Left lung (tissue), 4 donors: ENCODE measurements at regions not wholly inside any gene's neighbourhood (a gene's known extent, or its start where the extent isn't known, plus 50 kb on each side); places are given as distances from the start of the nearest gene placed in this dataset.

Experiments used
- ATAC-seq: fragments of 200-7000 bp; cut with Tn5 transposase; one replicate; pipeline ENCODE4 v1.9.1; 2020; ENCODE audit warnings: moderate library complexity
- DNase-seq, 4 donors: peaks; one replicate each; pipeline ENCODE4 v3.0.0-alpha.2; 2013 to 2020
- H3K27ac ChIP-seq, 2 donors: fragments of 200-600 bp; sonication (generic) in 1 of 2; one replicate each; pipeline versions ENCODE4 v1.5.0 to v1.8.0; 2020 to 2021
- H3K27me3 ChIP-seq, 2 donors: fragments of 200-600 bp; sonication (generic) in 1 of 2; one replicate each; pipeline versions ENCODE4 v1.5.0 to v1.8.0; 2020 to 2021
- H3K36me3 ChIP-seq, 2 donors: fragments of 200-600 bp; sonication (generic) in 1 of 2; one replicate each; pipeline versions ENCODE4 v1.5.0 to v1.8.0; 2020 to 2021
- H3K4me1 ChIP-seq, 2 donors: fragments of 200-600 bp; one replicate each; pipeline ENCODE4 v1.8.0; 2021
- H3K4me3 ChIP-seq, 2 donors: fragments of 200-600 bp; sonication (generic) in 1 of 2; one replicate each; pipeline versions ENCODE4 v1.5.0 to v1.8.0; 2020 to 2021; ENCODE audit warnings: mild to moderate bottlenecking in 1 of 2
- H3K9me3 ChIP-seq, 2 donors: fragments of 200-600 bp; sonication (generic) in 1 of 2; one replicate each; pipeline versions ENCODE4 v1.5.0 to v1.8.0; 2020 to 2021
- intact Hi-C, 2 donors: fragments of 100-400 bp; cut with DNase I; formaldehyde crosslinking; loops; one replicate each; pipeline versions ENCODE4 v1.11.2 to v1.14.2; 2022
- TF ChIP-seq, protein P1 (sequence below), 2 donors: fragments of 200-600 bp; sonication (generic) in 1 of 2; IDR thresholded peaks; one replicate each; pipeline versions ENCODE4 v1.5.0 to v1.8.0; 2021; ENCODE audit warnings: antibody characterized with exemption in 2 of 2
- donor health status: DM: no; HTN: yes; CAD: no.
- donor health status: DM: no; HTN: no; CAD: no.

- Histone ChIP-seq H3K27me3 (no peaks in the 10 kb centered on the region), H3K4me3 (no peak overlapping the region), H3K4me1 (peaks cover 0 to 5% of the 10 kb centered on the region in 2 donors), H3K9me3 (no peaks in the 10 kb centered on the region), H3K27ac (no peak overlapping the region), H3K36me3 (no peaks in the 10 kb centered on the region)
- ATAC-seq (no peak), DNase-seq (no peak)
- intact Hi-C loops = no loop called here
- TF ChIP-seq, protein P1, sequence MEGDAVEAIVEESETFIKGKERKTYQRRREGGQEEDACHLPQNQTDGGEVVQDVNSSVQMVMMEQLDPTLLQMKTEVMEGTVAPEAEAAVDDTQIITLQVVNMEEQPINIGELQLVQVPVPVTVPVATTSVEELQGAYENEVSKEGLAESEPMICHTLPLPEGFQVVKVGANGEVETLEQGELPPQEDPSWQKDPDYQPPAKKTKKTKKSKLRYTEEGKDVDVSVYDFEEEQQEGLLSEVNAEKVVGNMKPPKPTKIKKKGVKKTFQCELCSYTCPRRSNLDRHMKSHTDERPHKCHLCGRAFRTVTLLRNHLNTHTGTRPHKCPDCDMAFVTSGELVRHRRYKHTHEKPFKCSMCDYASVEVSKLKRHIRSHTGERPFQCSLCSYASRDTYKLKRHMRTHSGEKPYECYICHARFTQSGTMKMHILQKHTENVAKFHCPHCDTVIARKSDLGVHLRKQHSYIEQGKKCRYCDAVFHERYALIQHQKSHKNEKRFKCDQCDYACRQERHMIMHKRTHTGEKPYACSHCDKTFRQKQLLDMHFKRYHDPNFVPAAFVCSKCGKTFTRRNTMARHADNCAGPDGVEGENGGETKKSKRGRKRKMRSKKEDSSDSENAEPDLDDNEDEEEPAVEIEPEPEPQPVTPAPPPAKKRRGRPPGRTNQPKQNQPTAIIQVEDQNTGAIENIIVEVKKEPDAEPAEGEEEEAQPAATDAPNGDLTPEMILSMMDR (IDR thresholded peaks at IDR 0.05) = no peak
Measured at GRCh38 chr3:106398891-106399600, 530.2 kb upstream of the CBLB start.

DNA sequence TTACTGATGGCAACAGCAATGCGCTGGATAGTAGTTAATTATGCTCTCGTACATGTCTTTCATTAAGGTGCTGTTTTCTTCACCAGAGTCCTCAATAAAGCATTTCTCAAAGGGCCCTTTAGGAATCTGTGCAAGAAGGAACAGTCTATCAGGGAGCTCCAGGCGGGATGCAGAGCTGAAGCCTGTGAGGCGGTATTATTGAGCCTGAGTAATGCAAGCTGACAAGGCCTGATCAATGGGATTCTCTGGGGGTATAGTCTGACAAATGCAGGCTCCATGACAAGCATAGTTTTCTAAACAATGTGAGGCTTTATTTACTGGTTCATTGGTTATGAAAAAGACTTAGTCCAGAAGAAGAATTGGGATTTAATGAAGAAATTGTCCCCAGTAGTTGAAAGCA lies 530.9 kb upstream of the CBLB start:
- ATAC-seq = no peak
- intact Hi-C loops = no loop called here
- Histone ChIP-seq H3K4me1 (peaks cover 0 to 5% of the 10 kb centered on the region in 2 donors), H3K36me3 (no peaks in the 10 kb centered on the region), H3K4me3 (no peak overlapping the region), H3K9me3 (no peaks in the 10 kb centered on the region), H3K27ac (no peak overlapping the region), H3K27me3 (no peaks in the 10 kb centered on the region)
- DNase-seq = no peak
- TF ChIP-seq, protein P1 (IDR thresholded peaks at IDR 0.05) = no peak

DNA sequence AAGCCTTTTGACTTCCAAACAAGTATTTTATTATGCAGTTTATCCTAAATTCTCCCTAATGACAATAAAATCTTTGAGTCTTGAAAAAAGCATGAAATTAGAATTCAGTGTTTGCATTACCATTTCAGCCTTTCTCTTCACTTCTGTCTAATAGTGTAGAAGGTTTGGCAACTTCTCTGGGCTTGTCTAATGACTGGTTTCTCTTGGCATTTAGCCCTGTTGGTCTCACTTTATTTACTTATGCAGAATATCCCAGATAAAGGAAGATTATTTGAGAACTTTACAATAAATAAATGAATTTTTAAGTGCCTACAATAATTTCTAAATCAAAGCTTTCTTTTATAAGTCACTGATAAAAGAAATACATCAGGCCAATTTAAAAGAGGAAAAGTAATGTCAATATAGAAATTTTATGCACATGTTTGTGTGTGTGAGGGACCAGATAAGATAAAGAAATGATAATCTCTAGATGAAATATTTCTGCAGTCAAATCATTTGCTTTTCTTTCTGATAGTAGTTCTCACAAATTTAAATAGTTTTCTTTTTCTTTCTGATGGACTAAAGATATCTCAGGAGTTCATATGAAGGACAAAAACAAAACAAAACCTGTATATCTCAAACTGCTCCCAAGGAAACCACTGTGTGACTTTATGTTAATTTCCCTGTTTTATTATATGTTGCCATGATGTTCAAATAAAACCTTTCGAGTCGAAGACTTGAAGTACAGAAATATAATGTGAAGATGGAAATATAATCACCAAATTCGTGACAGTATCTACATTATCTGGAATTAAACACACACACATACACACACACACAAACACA lies 533.1 kb upstream of the CBLB start:
- DNase-seq (peak in 1 of 4 donors; percentile 24), ATAC-seq (no peak)
- TF ChIP-seq, protein P1 (IDR thresholded peaks at IDR 0.05) = no peak
- intact Hi-C loops = no loop called here
- no peaks in the 10 kb centered on the region for H3K27me3 ChIP-seq
- no peaks in the 10 kb centered on the region for H3K36me3 ChIP-seq
- H3K9me3 ChIP-seq = no peaks in the 10 kb centered on the region
- no peak overlapping the region for H3K4me3 ChIP-seq
- no peak overlapping the region for H3K27ac ChIP-seq
- peaks cover 0 to 5% of the 10 kb centered on the region in 2 donors for H3K4me1 ChIP-seq

DNA sequence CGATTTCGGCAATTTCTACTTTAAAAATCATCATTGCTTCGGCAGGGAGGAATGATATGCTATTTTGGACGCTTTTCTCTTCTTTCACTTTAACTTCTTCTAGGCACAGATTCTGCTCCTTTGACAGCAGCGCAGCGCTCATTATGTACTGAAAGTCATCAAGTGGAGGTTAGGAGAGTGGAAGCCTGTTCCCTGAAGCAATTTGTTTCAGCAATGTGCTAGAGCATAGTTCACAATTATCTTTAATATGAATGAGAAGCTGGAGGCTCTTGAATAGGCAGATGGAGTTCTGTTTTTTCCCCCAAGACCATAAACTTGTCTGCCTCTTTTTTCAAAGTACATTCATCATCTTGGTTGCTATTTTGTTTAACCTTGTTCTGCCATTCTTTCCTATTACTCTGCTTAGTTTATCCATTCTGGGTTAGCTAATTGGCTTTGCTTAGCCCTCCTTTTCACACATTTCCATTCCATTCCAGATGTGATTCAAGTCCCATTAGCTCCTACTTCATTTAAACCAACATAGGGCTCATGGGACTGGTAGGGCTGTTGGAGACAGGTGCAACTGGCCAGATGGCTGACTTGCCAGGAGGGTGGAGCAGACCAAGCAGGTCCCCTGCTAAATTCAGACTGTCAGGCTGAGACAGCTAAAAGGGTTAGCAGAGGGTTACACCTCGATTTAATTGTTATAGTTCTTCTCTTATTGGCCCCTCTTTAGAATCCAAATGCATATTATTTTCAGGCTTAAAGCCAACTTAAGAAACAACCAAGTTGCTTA lies 534.7 kb upstream of the CBLB start:
- intact Hi-C loops = no loop called here
- Histone ChIP-seq H3K36me3 (no peaks in the 10 kb centered on the region), H3K4me1 (peaks cover 0 to 5% of the 10 kb centered on the region in 2 donors), H3K27ac (no peak overlapping the region), H3K9me3 (no peaks in the 10 kb centered on the region), H3K4me3 (no peak overlapping the region), H3K27me3 (no peaks in the 10 kb centered on the region)
- TF ChIP-seq, protein P1 (IDR thresholded peaks at IDR 0.05) = no peak
- ATAC-seq (no peak), DNase-seq (no peak)

DNA sequence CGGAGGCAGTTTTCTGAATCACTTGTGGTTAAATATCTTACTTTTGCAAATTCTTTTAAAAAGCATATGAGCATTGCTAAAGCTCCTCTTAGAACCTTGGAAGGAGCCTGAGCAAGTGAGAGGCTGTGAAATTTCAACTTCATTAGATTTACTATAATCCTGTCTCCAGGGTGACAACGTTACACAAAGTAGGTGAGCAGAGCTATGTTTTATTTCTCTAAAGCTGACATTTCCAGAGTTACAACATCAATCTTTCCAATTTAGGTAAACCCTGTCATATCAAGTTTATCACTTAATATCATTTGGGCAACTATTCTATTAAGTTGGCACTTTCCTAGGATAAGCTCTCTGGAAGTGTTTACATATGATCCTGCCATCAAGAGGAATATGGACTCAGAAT lies 544.9 kb upstream of the CBLB start:
- H3K4me3 ChIP-seq = no peak overlapping the region
- TF ChIP-seq, protein P1 (IDR thresholded peaks at IDR 0.05) = no peak
- intact Hi-C loops = no loop called here
- H3K4me1 ChIP-seq = no peaks in the 10 kb centered on the region
- H3K27ac ChIP-seq = no peak overlapping the region
- no peaks in the 10 kb centered on the region for H3K36me3 ChIP-seq
- H3K27me3 ChIP-seq = no peaks in the 10 kb centered on the region
- H3K9me3 ChIP-seq = peaks cover 0 to 7% of the 10 kb centered on the region in 2 donors
- ATAC-seq (no peak), DNase-seq (no peak)
